SU-DHL-6 (cell line): ENCODE measurements at regions not wholly inside any gene's neighbourhood (a gene's known extent, or its start where the extent isn't known, plus 50 kb on each side); places are given as distances from the start of the nearest gene placed in this dataset.

Experiments used
- H2AFZ ChIP-seq: fragments of 200-600 bp; sonication (generic); 2 replicates; pipeline ENCODE4 v1.6.1; 2014; ENCODE audit warnings: low read depth, mild to moderate bottlenecking, moderate library complexity, mixed read lengths, antibody characterized with exemption, low read length; ENCODE audit not compliant: severe bottlenecking
- H3F3A ChIP-seq: fragments of 200-600 bp; shearing (Covaris generic); 2 replicates; pipeline ENCODE4 v1.6.0; 2016; ENCODE audit warnings: antibody characterized with exemption, mild to moderate bottlenecking; ENCODE audit not compliant: insufficient read depth
- H3K27ac ChIP-seq: fragments of 200-600 bp; sonication (generic); 2 replicates; pipeline ENCODE4 v1.5.1; 2016; ENCODE audit warnings: low read depth, mild to moderate bottlenecking, low read length, moderate library complexity, mixed read lengths
- H3K27me3 ChIP-seq: fragments of 200-600 bp; sonication (generic), shearing (Covaris generic); 2 replicates; pipeline ENCODE4 v1.6.0; 2014; ENCODE audit warnings: mild to moderate bottlenecking, low read length
- H3K36me3 ChIP-seq: fragments of 200-600 bp; sonication (generic); 2 replicates; pipeline ENCODE4 v1.6.1; 2014; ENCODE audit warnings: mild to moderate bottlenecking, low read length, mixed read lengths
- H3K4me2 ChIP-seq: fragments of 300-600, 200-600 bp; shearing (Covaris generic), sonication (generic); 2 replicates; pipeline ENCODE4 v1.6.0; 2014; ENCODE audit warnings: low read length, low read depth, mild to moderate bottlenecking; ENCODE audit not compliant: poor library complexity, severe bottlenecking
- H3K4me3 ChIP-seq: fragments of 200-600 bp; sonication (generic); 2 replicates; pipeline ENCODE4 v1.5.1; 2014; ENCODE audit warnings: antibody characterized with exemption, low read length, mild to moderate bottlenecking, mixed read lengths; ENCODE audit not compliant: insufficient read depth, poor library complexity, severe bottlenecking
- H3K79me2 ChIP-seq: fragments of 200-600 bp; sonication (generic); 2 replicates; pipeline ENCODE4 v1.6.1; 2014; ENCODE audit warnings: mild to moderate bottlenecking, low read length, moderate library complexity; ENCODE audit not compliant: insufficient read depth
- H3K9ac ChIP-seq: fragments of 200-600 bp; sonication (generic); 2 replicates; pipeline ENCODE4 v1.7.0; 2014; ENCODE audit warnings: mild to moderate bottlenecking, low read length
- H3K9me2 ChIP-seq: fragments of 200-600 bp; sonication (generic); replicated peaks from 2 replicates; pipeline ENCODE4 v1.6.1; 2014; ENCODE audit warnings: low read length; ENCODE audit not compliant: insufficient read depth
- H3K9me3 ChIP-seq: fragments of 200-600 bp; sonication (generic); 2 replicates; pipeline ENCODE4 v1.6.1; 2014; ENCODE audit warnings: low read length, mixed read lengths; ENCODE audit not compliant: insufficient read depth
- H4K20me1 ChIP-seq: fragments of 200-600 bp; sonication (generic); 2 replicates; pipeline ENCODE4 v1.6.1; 2014; ENCODE audit warnings: low read depth, mild to moderate bottlenecking, antibody characterized with exemption, low read length, moderate library complexity, mixed read lengths
- EZH2phosphoT487 ChIP-seq: fragments of 200-600 bp; sonication (generic), shearing (Covaris generic); conservative IDR thresholded peaks from 2 replicates; pipeline ENCODE4 v1.6.1; 2018; ENCODE audit warnings: mild to moderate bottlenecking, antibody characterized with exemption, low read length, moderate library complexity, mixed read lengths
- TF ChIP-seq, protein P1 (sequence below): fragments of 200-600 bp; sonication (generic); IDR thresholded peaks from one replicate; pipeline ENCODE4 v1.5.1; 2017; ENCODE audit warnings: antibody characterized with exemption, mild to moderate bottlenecking, low read length, moderate library complexity; ENCODE audit not compliant: insufficient read depth, poor library complexity, severe bottlenecking

DNA sequence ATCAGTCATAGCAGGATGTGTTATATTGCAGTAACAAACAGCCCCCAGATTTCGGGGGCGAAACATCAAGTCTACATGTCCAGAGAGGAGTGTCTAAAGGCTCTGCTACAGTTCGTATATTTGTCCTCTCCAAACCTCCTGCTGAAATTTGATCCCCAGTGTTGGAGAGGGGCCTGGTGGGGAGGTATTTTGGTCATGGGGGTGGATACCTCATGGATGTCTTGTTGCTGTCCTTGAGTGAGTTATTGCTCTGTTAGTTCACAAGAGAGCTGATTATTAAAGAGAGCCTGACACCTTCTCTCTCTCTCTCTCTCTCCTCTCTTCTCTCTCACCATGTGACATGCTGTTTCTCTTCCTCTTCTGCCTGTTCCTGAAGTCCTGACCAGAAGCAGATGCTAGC is 343.7 kb downstream of the TCERG1L start:
- Histone ChIP-seq H3K9me2 (no peaks in the 10 kb centered on the region), H3K4me2 (no peak overlapping the region), H3K36me3 (no peaks in the 10 kb centered on the region), H3F3A (no peaks in the 10 kb centered on the region), H3K79me2 (no peaks in the 10 kb centered on the region), H3K9me3 (no peaks in the 10 kb centered on the region), H3K27me3 (no peaks in the 10 kb centered on the region; the same call in 1 of the 2 replicates), H3K4me3 (no peak overlapping the region), H3K27ac (no peak overlapping the region), H4K20me1 (no peaks in the 10 kb centered on the region), H3K9ac (no peak overlapping the region), H2AFZ (no peak overlapping the region)
- no peak for TF ChIP-seq EZH2phosphoT487
- TF ChIP-seq, protein P1, sequence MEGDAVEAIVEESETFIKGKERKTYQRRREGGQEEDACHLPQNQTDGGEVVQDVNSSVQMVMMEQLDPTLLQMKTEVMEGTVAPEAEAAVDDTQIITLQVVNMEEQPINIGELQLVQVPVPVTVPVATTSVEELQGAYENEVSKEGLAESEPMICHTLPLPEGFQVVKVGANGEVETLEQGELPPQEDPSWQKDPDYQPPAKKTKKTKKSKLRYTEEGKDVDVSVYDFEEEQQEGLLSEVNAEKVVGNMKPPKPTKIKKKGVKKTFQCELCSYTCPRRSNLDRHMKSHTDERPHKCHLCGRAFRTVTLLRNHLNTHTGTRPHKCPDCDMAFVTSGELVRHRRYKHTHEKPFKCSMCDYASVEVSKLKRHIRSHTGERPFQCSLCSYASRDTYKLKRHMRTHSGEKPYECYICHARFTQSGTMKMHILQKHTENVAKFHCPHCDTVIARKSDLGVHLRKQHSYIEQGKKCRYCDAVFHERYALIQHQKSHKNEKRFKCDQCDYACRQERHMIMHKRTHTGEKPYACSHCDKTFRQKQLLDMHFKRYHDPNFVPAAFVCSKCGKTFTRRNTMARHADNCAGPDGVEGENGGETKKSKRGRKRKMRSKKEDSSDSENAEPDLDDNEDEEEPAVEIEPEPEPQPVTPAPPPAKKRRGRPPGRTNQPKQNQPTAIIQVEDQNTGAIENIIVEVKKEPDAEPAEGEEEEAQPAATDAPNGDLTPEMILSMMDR = no peak

- Histone ChIP-seq H3K9ac (no peak overlapping the region), H3K27me3 (no peaks in the 10 kb centered on the region; the same call in 1 of the 2 replicates), H3K9me2 (no peaks in the 10 kb centered on the region), H3K27ac (no peak overlapping the region), H3F3A (no peaks in the 10 kb centered on the region), H3K79me2 (no peaks in the 10 kb centered on the region), H2AFZ (no peak overlapping the region), H3K4me2 (no peak overlapping the region), H4K20me1 (no peaks in the 10 kb centered on the region), H3K9me3 (no peaks in the 10 kb centered on the region), H3K36me3 (no peaks in the 10 kb centered on the region), H3K4me3 (no peak overlapping the region)
- TF ChIP-seq, protein P1 = no peak
- TF ChIP-seq EZH2phosphoT487 = no peak
These were observed 343.0 kb downstream of the TCERG1L start for GRCh38 chr10:130968511-130968910.

GRCh38 chr10:130968964-130969363 is 342.6 kb downstream of the TCERG1L start:
- TF ChIP-seq, protein P1 = no peak
- no peak for TF ChIP-seq EZH2phosphoT487
- Histone ChIP-seq H3F3A (no peaks in the 10 kb centered on the region), H3K9me3 (no peaks in the 10 kb centered on the region)

More at GRCh38 chr10:130968964-130969363, 342.6 kb downstream of the TCERG1L start:
- no peak overlapping the region for H3K9ac ChIP-seq
- H4K20me1 ChIP-seq = no peaks in the 10 kb centered on the region
- H2AFZ ChIP-seq = no peak overlapping the region
- no peak overlapping the region for H3K27ac ChIP-seq
- no peak overlapping the region for H3K4me2 ChIP-seq
- H3K27me3 ChIP-seq = no peaks in the 10 kb centered on the region; the same call in 1 of the 2 replicates
- no peaks in the 10 kb centered on the region for H3K36me3 ChIP-seq
- no peaks in the 10 kb centered on the region for H3K9me2 ChIP-seq
- H3K79me2 ChIP-seq = no peaks in the 10 kb centered on the region
- no peak overlapping the region for H3K4me3 ChIP-seq
